ENCODE measurements at regions not wholly inside any gene's neighbourhood (a gene's known extent, or its start where the extent isn't known, plus 50 kb on each side); places are given as distances from the start of the nearest gene placed in this dataset.
"Not testable (repeated sequence)": the region's sequence is repeated elsewhere in the genome, so short reads cannot be mapped to it uniquely, and the experiment has no call there.

GRCh38 chr21:31536138-31536537 is 123.4 kb upstream of the SOD1 start:
- DNase-seq (ENCODE audit: low read depth in 2 of 2): no peak

- DNase-seq (ENCODE audit: low read depth in 2 of 2): no peak
Measured at GRCh38 chr21:31531967-31532366, 127.5 kb upstream of the SOD1 start.

GRCh38 chr21:31530897-31531705 is 128.4 kb upstream of the SOD1 start:
- DNase-seq (ENCODE audit: low read depth in 2 of 2): no peak

- no peak for DNase-seq (ENCODE audit: low read depth in 2 of 2)
Measured at GRCh38 chr21:31530364-31530763, 129.1 kb upstream of the SOD1 start.

- DNase-seq (ENCODE audit: low read depth in 2 of 2): no peak
Measured at GRCh38 chr21:31529406-31529805, 130.1 kb upstream of the SOD1 start.

GRCh38 chr21:31526040-31526439 is 133.5 kb upstream of the SOD1 start:
- DNase-seq (ENCODE audit: low read depth in 2 of 2): no peak

- no peak for DNase-seq (ENCODE audit: low read depth in 2 of 2)
Measured at GRCh38 chr21:31524140-31524539, 135.4 kb upstream of the SOD1 start.

GRCh38 chr21:31521515-31521914 is 138.0 kb upstream of the SOD1 start:
- DNase-seq (ENCODE audit: low read depth in 2 of 2): no peak

- DNase-seq (ENCODE audit: low read depth in 2 of 2): no peak
Measured at GRCh38 chr21:31520561-31521098, 138.9 kb upstream of the SOD1 start.

GRCh38 chr21:31518580-31518979 is 140.9 kb upstream of the SOD1 start:
- no peak for DNase-seq (ENCODE audit: low read depth in 2 of 2)

- DNase-seq (ENCODE audit: low read depth in 2 of 2): no peak
Measured at GRCh38 chr21:31517664-31518414, 141.7 kb upstream of the SOD1 start.

GRCh38 chr21:31515253-31515652 is 144.2 kb upstream of the SOD1 start:
- DNase-seq (ENCODE audit: low read depth in 2 of 2): no peak

- DNase-seq (ENCODE audit: low read depth in 2 of 2): no peak
Measured at GRCh38 chr21:31514598-31514997, 144.9 kb upstream of the SOD1 start.

- not testable (repeated sequence) for DNase-seq (ENCODE audit: low read depth in 2 of 2)
Measured at GRCh38 chr21:31513541-31513940, 146.0 kb upstream of the SOD1 start.

GRCh38 chr21:31511999-31512398 is 147.5 kb upstream of the SOD1 start:
- not testable (repeated sequence) for DNase-seq (ENCODE audit: low read depth in 2 of 2)

GRCh38 chr21:31511258-31511657 is 148.2 kb upstream of the SOD1 start:
- no peak for DNase-seq (ENCODE audit: low read depth in 2 of 2)

GRCh38 chr21:31509194-31510017 is 150.1 kb upstream of the SOD1 start:
- DNase-seq (ENCODE audit: low read depth in 2 of 2): no peak

GRCh38 chr21:31505975-31506374 is 153.5 kb upstream of the SOD1 start:
- no peak for DNase-seq (ENCODE audit: low read depth in 2 of 2)

- DNase-seq (ENCODE audit: low read depth in 2 of 2): no peak
Measured at GRCh38 chr21:31503939-31504338, 155.6 kb upstream of the SOD1 start.

GRCh38 chr21:31503467-31503866 is 156.0 kb upstream of the SOD1 start:
- DNase-seq (ENCODE audit: low read depth in 2 of 2): no peak

- no peak for DNase-seq (ENCODE audit: low read depth in 2 of 2)
Measured at GRCh38 chr21:31502537-31503143, 156.9 kb upstream of the SOD1 start.
